SK-N-SH (cell line): ENCODE measurements at regions not wholly inside any gene's neighbourhood (a gene's known extent, or its start where the extent isn't known, plus 50 kb on each side); places are given as distances from the start of the nearest gene placed in this dataset.

Source experiments
- CTCF ChIP-seq: fragments of 200-600 bp; sonication (generic); IDR thresholded peaks from 2 replicates; pipeline ENCODE4 v1.6.1; 2017; ENCODE audit warnings: antibody characterized with exemption, mild to moderate bottlenecking, moderate library complexity
- EZH2phosphoT487 ChIP-seq: fragments of 200-600 bp; sonication (generic); IDR thresholded peaks from 2 replicates; pipeline ENCODE4 v1.6.1; 2017; ENCODE audit warnings: low read depth, mixed run types, mild to moderate bottlenecking, antibody characterized with exemption, moderate library complexity, borderline replicate concordance
- MXI1 ChIP-seq: IDR thresholded peaks from 2 replicates; pipeline ENCODE4 v1.6.1; 2012; ENCODE audit warnings: mild to moderate bottlenecking, low read depth, low read length, improper control_type of control experiment
- NFIC ChIP-seq: IDR thresholded peaks from 2 replicates; pipeline ENCODE4 v1.4.0; 2012; ENCODE audit warnings: borderline replicate concordance
- POLR2AphosphoS5 ChIP-seq: IDR thresholded peaks from 2 replicates; pipeline ENCODE4 v1.6.1; 2012; ENCODE audit warnings: low read depth, low read length
- REST ChIP-seq: IDR thresholded peaks from 2 replicates; pipeline ENCODE4 v1.6.1; 2012; ENCODE audit warnings: mild to moderate bottlenecking, low read depth, low read length, moderate library complexity
- RFX5 ChIP-seq: IDR thresholded peaks from 2 replicates; pipeline ENCODE4 v1.6.1; 2012; ENCODE audit warnings: mild to moderate bottlenecking, improper control_type of control experiment, low read length
- RXRA ChIP-seq: IDR thresholded peaks from 2 replicates; pipeline ENCODE4 v1.4.0; 2012; ENCODE audit warnings: low read depth, mild to moderate bottlenecking, borderline replicate concordance
- TAF1 ChIP-seq: IDR thresholded peaks from 2 replicates; pipeline ENCODE4 v1.6.1; 2012; ENCODE audit warnings: low read depth, mild to moderate bottlenecking, low read length, moderate library complexity, borderline replicate concordance

DNA sequence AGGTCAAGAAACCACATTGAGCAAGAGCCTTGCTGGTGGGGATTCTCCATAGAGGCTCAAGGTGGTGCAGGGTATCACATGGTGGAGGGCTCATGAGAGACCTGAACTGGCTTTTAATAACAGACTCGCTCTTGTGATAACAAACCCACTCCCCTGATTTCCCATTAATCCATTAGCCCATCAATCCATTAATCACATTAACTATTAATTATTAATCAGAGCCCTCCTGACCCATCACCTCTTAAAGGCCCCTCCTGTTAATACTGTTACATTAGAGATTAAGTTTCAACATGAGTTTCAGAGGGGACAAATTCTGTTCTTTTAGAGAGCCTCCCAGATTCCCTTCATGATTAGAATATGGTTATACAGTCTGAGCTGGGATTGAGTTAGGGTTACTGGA is 61.8 kb downstream of the IER5 start:
- no peak for TF ChIP-seq TAF1
- TF ChIP-seq NFIC = no peak
- TF ChIP-seq CTCF = no peak
- no peak for TF ChIP-seq RFX5
- TF ChIP-seq REST = no peak
- TF ChIP-seq EZH2phosphoT487 = no peak
- no peak for TF ChIP-seq MXI1
- TF ChIP-seq POLR2AphosphoS5 = no peak
- TF ChIP-seq RXRA = no peak
